ENCODE measurements at regions not wholly inside any gene's neighbourhood (a gene's known extent, or its start where the extent isn't known, plus 50 kb on each side); places are given as distances from the start of the nearest gene placed in this dataset.
A peak's percentile ranks its signal among the peaks of the same experiment; 100 is the strongest.

- BruUV-seq (replicated peaks): no TSS peak
- Histone ChIP-seq H4K20me1 (replicated peaks; ENCODE audit: control insufficient read depth, insufficient read depth, low read length) (no peaks in the 10 kb centered on the region), H3K36me3 (ENCODE audit: control insufficient read depth, insufficient read depth, low read length) (no peaks in the 10 kb centered on the region), H3K79me2 (ENCODE audit: control insufficient read depth, insufficient read depth, low read length) (no peaks in the 10 kb centered on the region), H3K27ac (ENCODE audit: extremely low read depth, low read depth, low read length) (no peak overlapping the region), H3K9me1 (ENCODE audit: control insufficient read depth, insufficient read depth, low read length) (no peaks in the 10 kb centered on the region), H3K4me2 (ENCODE audit: insufficient read depth, low read length) (no peak overlapping the region), H3K4me3 (no peak overlapping the region), H2AFZ (ENCODE audit: low read depth, low read length) (no peak overlapping the region), H3K4me1 (replicated peaks in 1 of 2; ENCODE audit: control insufficient read depth in 2 of 2, insufficient read depth in 2 of 2, low read length in 2 of 2) (no peaks in the 10 kb centered on the region), H3K9ac (ENCODE audit: insufficient read depth in 1 of 2, low read depth in 2 of 2, low read length in 2 of 2) (no peak overlapping the region), H3K9me3 (replicated peaks; ENCODE audit: control insufficient read depth, insufficient read depth, low read depth, low read length) (no peaks in the 10 kb centered on the region), H3K27me3 (ENCODE audit: control insufficient read depth in 2 of 2, insufficient read depth in 2 of 2, low read length in 2 of 2) (no peaks in the 10 kb centered on the region)
- CTCF ChIA-PET (ENCODE audit: low intra/inter-chr PET ratio): no interaction called here
- FAIRE-seq (no peak), ATAC-seq (no peak), DNase-seq (ENCODE audit: extremely low read depth in 1 of 4, low spot score in 3 of 4) (no peak)
- intact Hi-C loops (cut with micrococcal nuclease): no loop called here
- TF ChIP-seq ZNF75A (CRISPR knock-in tag; IDR thresholded peaks at IDR 0.05) (no peak), CEBPG (CRISPR knock-in tag; IDR thresholded peaks at IDR 0.05) (no peak), CEBPG (tag; conservative IDR thresholded peaks at IDR 0.05 in 1 of 2, IDR thresholded peaks at IDR 0.05 in 1 of 2) (0 out of 4 replicates have a peak, but pooled peaks of 1 of the 2 experiments have one; percentile 8)
- in situ Hi-C loops (cut with MboI): no loop called here
- POLR2A ChIA-PET: no interaction called here
Observed at GRCh38 chr6:141439513-141439912, 693.2 kb upstream of the GJE1 start.

- H3K4me2 ChIP-seq (ENCODE audit: insufficient read depth, low read length): no peak overlapping the region
- DNase-seq (ENCODE audit: extremely low read depth in 1 of 4, low spot score in 3 of 4) (no peak), ATAC-seq (no peak), FAIRE-seq (no peak)
- H3K9me3 ChIP-seq (replicated peaks; ENCODE audit: control insufficient read depth, insufficient read depth, low read depth, low read length): no peaks in the 10 kb centered on the region
- H3K9me1 ChIP-seq (ENCODE audit: control insufficient read depth, insufficient read depth, low read length): no peaks in the 10 kb centered on the region
- ChIA-PET POLR2A (no interaction called here), CTCF (ENCODE audit: low intra/inter-chr PET ratio) (no interaction called here)
- no peak overlapping the region for H3K9ac ChIP-seq (ENCODE audit: insufficient read depth in 1 of 2, low read depth in 2 of 2, low read length in 2 of 2)
- no peaks in the 10 kb centered on the region for H4K20me1 ChIP-seq (replicated peaks; ENCODE audit: control insufficient read depth, insufficient read depth, low read length)
- BruUV-seq (replicated peaks): no TSS peak
- no peaks in the 10 kb centered on the region for H3K79me2 ChIP-seq (ENCODE audit: control insufficient read depth, insufficient read depth, low read length)
- H2AFZ ChIP-seq (ENCODE audit: low read depth, low read length): no peak overlapping the region
- no peak overlapping the region for H3K27ac ChIP-seq (ENCODE audit: extremely low read depth, low read depth, low read length)
- in situ Hi-C loops (cut with MboI): no loop called here
- intact Hi-C loops (cut with micrococcal nuclease): no loop called here
- no peaks in the 10 kb centered on the region for H3K36me3 ChIP-seq (ENCODE audit: control insufficient read depth, insufficient read depth, low read length)
- H3K4me3 ChIP-seq: no peak overlapping the region
- H3K27me3 ChIP-seq (ENCODE audit: control insufficient read depth in 2 of 2, insufficient read depth in 2 of 2, low read length in 2 of 2): no peaks in the 10 kb centered on the region
- no peaks in the 10 kb centered on the region for H3K4me1 ChIP-seq (replicated peaks in 1 of 2; ENCODE audit: control insufficient read depth in 2 of 2, insufficient read depth in 2 of 2, low read length in 2 of 2)
- TF ChIP-seq RAD21 (CRISPR knock-in tag; conservative IDR thresholded peaks at IDR 0.05 in 1 of 2, IDR thresholded peaks at IDR 0.05 in 1 of 2) (no peak), ZNF174 (CRISPR knock-in tag; IDR thresholded peaks at IDR 0.05) (no peak), EP300 (IDR thresholded peaks at IDR 0.05; ENCODE audit: low read length) (no peak), ZKSCAN8 (CRISPR knock-in tag; IDR thresholded peaks at IDR 0.05) (no peak), HDAC6 (IDR thresholded peaks at IDR 0.05; ENCODE audit: low read depth, low read length) (no peak), RBBP5 (IDR thresholded peaks at IDR 0.05; ENCODE audit: borderline replicate concordance, insufficient read depth, low read length, poor library complexity, severe bottlenecking) (no peak), MAZ (CRISPR knock-in tag; conservative IDR thresholded peaks at IDR 0.05 in 1 of 2, IDR thresholded peaks at IDR 0.05 in 1 of 2) (no peak), SIRT6 (IDR thresholded peaks at IDR 0.05; ENCODE audit: low read depth, low read length) (no peak), ZNF592 (IDR thresholded peaks at IDR 0.05) (no peak), FOXA3 (CRISPR knock-in tag; conservative IDR thresholded peaks at IDR 0.05 in 1 of 2, IDR thresholded peaks at IDR 0.05 in 1 of 2) (no peak), CBFA2T2 (conservative IDR thresholded peaks at IDR 0.05) (no peak)
Observed at GRCh38 chr6:141437685-141438084, 695.0 kb upstream of the GJE1 start.

Data from K562 (cell line).